Heart left ventricle (tissue), 16 donors: ENCODE measurements at regions not wholly inside any gene's neighbourhood (a gene's known extent, or its start where the extent isn't known, plus 50 kb on each side); places are given as distances from the start of the nearest gene placed in this dataset.

ENCODE experiments used
- ATAC-seq, 4 donors: fragments of 200-7000 bp; cut with Tn5 transposase; one replicate each; pipeline ENCODE4 v1.9.1; 2020 to 2022; ENCODE audit warnings: moderate library complexity in 4 of 4, mild to moderate bottlenecking in 3 of 4, moderate number of reproducible peaks in 1 of 4
- DNase-seq, 5 donors: peaks; one replicate each; pipeline ENCODE4 v3.0.0-alpha.2; 2020
- H3K27ac ChIP-seq, 12 donors: fragments of 200-600 bp; sonication (generic) in 4 of 12; one replicate each; pipeline versions ENCODE4 v1.5.0 to v1.8.0; 2016 to 2022; ENCODE audit warnings: mild to moderate bottlenecking in 2 of 12
- H3K27me3 ChIP-seq, 9 donors: fragments of 200-600 bp; sonication (generic) in 2 of 9; one replicate each; pipeline versions ENCODE4 v1.5.1 to v1.8.0; 2016 to 2022; ENCODE audit warnings: mild to moderate bottlenecking in 3 of 9
- H3K36me3 ChIP-seq, 9 donors: fragments of 200-600 bp; sonication (generic) in 2 of 9; one replicate each; pipeline versions ENCODE4 v1.5.0 to v1.8.0; 2018 to 2022; ENCODE audit warnings: mild to moderate bottlenecking in 2 of 9
- H3K4me1 ChIP-seq, 12 donors: fragments of 200-600 bp; sonication (generic) in 4 of 12; one replicate each; pipeline versions ENCODE4 v1.5.0 to v1.8.0; 2016 to 2022; ENCODE audit warnings: mild to moderate bottlenecking in 3 of 12
- H3K4me3 ChIP-seq, 12 donors: fragments of 200-600 bp; sonication (generic) in 4 of 12; one replicate each; pipeline versions ENCODE4 v1.5.0 to v1.8.0; 2017 to 2022; ENCODE audit warnings: mild to moderate bottlenecking in 9 of 12, moderate library complexity in 4 of 12
- H3K9me3 ChIP-seq, 12 donors: fragments of 200-600 bp; sonication (generic) in 4 of 12; one replicate each; pipeline versions ENCODE4 v1.5.0 to v1.8.0; 2016 to 2022; ENCODE audit warnings: mild to moderate bottlenecking in 1 of 12
- CTCF ChIP-seq, 12 donors: fragments of 200-600 bp; sonication (generic) in 4 of 12; IDR thresholded peaks; one replicate each; pipeline versions ENCODE4 v1.5.0 to v1.8.0; 2018 to 2022; ENCODE audit warnings: antibody characterized with exemption in 12 of 12, mild to moderate bottlenecking in 5 of 12
- POLR2A ChIP-seq, 2 donors: fragments of 450-650 bp; IDR thresholded peaks; one replicate each; pipeline ENCODE4 v1.6.1; 2017; ENCODE audit warnings: antibody characterized with exemption in 2 of 2, mild to moderate bottlenecking in 2 of 2, moderate library complexity in 2 of 2
- WGBS, 4 donors: extraction: QIAGEN DNeasy Blood & Tissue Kit in 2 of 4; methylation state at CpG; one replicate each; pipeline versions ENCODE4 v1.1.5 to v1.1.7; 2013 to 2018; 5-methylcytosine and 5-hydroxymethylcytosine counted together
- intact Hi-C, 10 donors: fragments of 100-400 bp; cut with DNase I; formaldehyde crosslinking; loops; one replicate each; pipeline versions ENCODE4 v1.11.1 to v1.14.2; 2022
- donor health status: ischemic (EF 13 %, LVEDD 7.1; RV severe dilation, severe dysfunction).
- donor health status: healthy with polysubstance abuse.
- donor health status: DM: no; HTN: yes; CAD: no.
- donor health status: DM: no; HTN: no; CAD: no.
- donor health status: ischemic (EF 25% LVEDD 6.9; RV normal size, moderate dysfunction).
- donor health status: ischemic (EF 25% LVEDD 5.7; RV mildly dilated, moderate dysfunction).
- donor health status: healthy.
- donor health status: DM: yes; HTN: yes; CAD: no.
- donor health status: ischemic (EF 35%, LVEDD 5.7; RV mildly dilated, moderate dysfunction).
- donor health status: nonischemic (EF 11% LVEDD 7.7; RV severe dilation, severe dysfunction).
- donor health status: DM: yes; HTN: yes; CAD: no.
- donor health status: PGD.
- donor health status: ischemic (EF 29% LVEDD 5.4; RV normal size, mild dysfunction).
- donor health status: nonischemic (EF 23%, LVEDD 6.1; RV moderate dilation, normal function).

- TF ChIP-seq POLR2A (IDR thresholded peaks at IDR 0.05) (no peak), CTCF (IDR thresholded peaks at IDR 0.05) (no peak)
Measured at GRCh38 chr4:25590171-25590570, 65.5 kb upstream of the SLC34A2 start.

GRCh38 chr4:25592736-25593135, 62.9 kb upstream of the SLC34A2 start:
- WGBS, 4 donors, result 56 to 79% (median 68%) methylated on average over 5 of the region's 5 CpGs
- intact Hi-C loops, result no loop called here
- ATAC-seq, result no peak

More at GRCh38 chr4:25590171-25590570, 65.5 kb upstream of the SLC34A2 start:
- no peak for DNase-seq
- H3K9me3 ChIP-seq, result peaks cover 0 to 5% (median 0%) of the 10 kb centered on the region in 12 donors
- 70 to 77% (median 72%) methylated on average over 5 of the region's 5 CpGs for WGBS, 4 donors
- H3K36me3 ChIP-seq, result no peaks in the 10 kb centered on the region
- H3K27me3 ChIP-seq, result no peaks in the 10 kb centered on the region
- intact Hi-C loops, result no loop called here
- H3K4me1 ChIP-seq, result no peaks in the 10 kb centered on the region
- no peak overlapping the region for H3K27ac ChIP-seq
- ATAC-seq, result no peak
- H3K4me3 ChIP-seq, result no peak overlapping the region

More at GRCh38 chr4:25592736-25593135, 62.9 kb upstream of the SLC34A2 start:
- no peak for TF ChIP-seq POLR2A (IDR thresholded peaks at IDR 0.05)
- no peak for TF ChIP-seq CTCF (IDR thresholded peaks at IDR 0.05)
- Histone ChIP-seq H3K36me3 (no peaks in the 10 kb centered on the region), H3K4me1 (no peaks in the 10 kb centered on the region), H3K27me3 (no peaks in the 10 kb centered on the region), H3K27ac (no peak overlapping the region), H3K9me3 (peaks cover 0 to 29% (median 10%) of the 10 kb centered on the region in 12 donors), H3K4me3 (no peak overlapping the region)
- DNase-seq, result no peak
